Neural crest cell (in vitro differentiated cells): ENCODE measurements at regions not wholly inside any gene's neighbourhood (a gene's known extent, or its start where the extent isn't known, plus 50 kb on each side); places are given as distances from the start of the nearest gene placed in this dataset.

Experiments
- DNase-seq: peaks from one replicate; pipeline ENCODE4 v3.0.0; 2021; ENCODE audit warnings: low read depth, mixed read lengths, low spot score
- H3K27ac Mint-ChIP-seq: one replicate; pipeline ENCODE4 v1.8.0; 2021; ENCODE audit warnings: mild to moderate bottlenecking, mixed read lengths; ENCODE audit not compliant: unreplicated experiment
- H3K27me3 Mint-ChIP-seq: 2 replicates; pipeline ENCODE4 v1.8.0; 2021; ENCODE audit warnings: low read depth, mild to moderate bottlenecking, mixed read lengths
- H3K36me3 Mint-ChIP-seq: 2 replicates; pipeline ENCODE4 v1.8.0; 2021; ENCODE audit warnings: low read depth, mild to moderate bottlenecking, mixed read lengths
- H3K4me1 Mint-ChIP-seq: 2 replicates; pipeline ENCODE4 v1.8.0; 2021; ENCODE audit warnings: mixed read lengths
- H3K4me3 Mint-ChIP-seq: one replicate; pipeline ENCODE4 v1.8.0; 2021; ENCODE audit warnings: mild to moderate bottlenecking, mixed read lengths
- H3K9me3 Mint-ChIP-seq: 2 replicates; pipeline ENCODE4 v1.8.0; 2021; ENCODE audit warnings: mixed read lengths
- TF ChIP-seq, protein P1 (sequence below): fragments of 200-600 bp; sonication (generic); conservative IDR thresholded peaks from 2 replicates; pipeline ENCODE4 v1.5.0; 2021; ENCODE audit warnings: antibody characterized with exemption, mild to moderate bottlenecking

DNA sequence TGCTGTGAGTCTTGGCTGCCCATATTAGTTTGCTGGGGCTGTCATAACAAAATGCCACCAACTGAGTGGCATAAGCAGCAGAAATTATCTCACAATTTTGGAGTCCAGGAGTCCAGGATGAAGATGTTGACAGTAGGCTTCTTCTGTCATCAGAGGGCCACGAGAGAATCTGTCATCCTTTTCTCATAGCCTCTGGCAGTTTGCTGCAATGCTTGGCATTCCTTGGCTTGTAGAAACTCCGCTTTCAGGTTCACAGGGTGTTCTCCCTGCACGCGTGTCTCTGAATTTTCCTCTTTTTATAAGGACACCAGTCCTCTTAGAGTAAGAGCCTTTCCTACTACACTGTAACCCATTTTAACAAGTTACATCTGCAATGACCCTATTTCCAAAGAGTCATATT, 838.4 kb downstream of the TFAP2A start:
- Mint-ChIP-seq H3K36me3 (no peaks in the 10 kb centered on the region), H3K27me3 (no peaks in the 10 kb centered on the region), H3K9me3 (no peaks in the 10 kb centered on the region), H3K4me3 (no peak overlapping the region), H3K4me1 (no peaks in the 10 kb centered on the region), H3K27ac (no peak overlapping the region)
- no peak for DNase-seq
- TF ChIP-seq, protein P1, sequence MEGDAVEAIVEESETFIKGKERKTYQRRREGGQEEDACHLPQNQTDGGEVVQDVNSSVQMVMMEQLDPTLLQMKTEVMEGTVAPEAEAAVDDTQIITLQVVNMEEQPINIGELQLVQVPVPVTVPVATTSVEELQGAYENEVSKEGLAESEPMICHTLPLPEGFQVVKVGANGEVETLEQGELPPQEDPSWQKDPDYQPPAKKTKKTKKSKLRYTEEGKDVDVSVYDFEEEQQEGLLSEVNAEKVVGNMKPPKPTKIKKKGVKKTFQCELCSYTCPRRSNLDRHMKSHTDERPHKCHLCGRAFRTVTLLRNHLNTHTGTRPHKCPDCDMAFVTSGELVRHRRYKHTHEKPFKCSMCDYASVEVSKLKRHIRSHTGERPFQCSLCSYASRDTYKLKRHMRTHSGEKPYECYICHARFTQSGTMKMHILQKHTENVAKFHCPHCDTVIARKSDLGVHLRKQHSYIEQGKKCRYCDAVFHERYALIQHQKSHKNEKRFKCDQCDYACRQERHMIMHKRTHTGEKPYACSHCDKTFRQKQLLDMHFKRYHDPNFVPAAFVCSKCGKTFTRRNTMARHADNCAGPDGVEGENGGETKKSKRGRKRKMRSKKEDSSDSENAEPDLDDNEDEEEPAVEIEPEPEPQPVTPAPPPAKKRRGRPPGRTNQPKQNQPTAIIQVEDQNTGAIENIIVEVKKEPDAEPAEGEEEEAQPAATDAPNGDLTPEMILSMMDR: no peak

DNA sequence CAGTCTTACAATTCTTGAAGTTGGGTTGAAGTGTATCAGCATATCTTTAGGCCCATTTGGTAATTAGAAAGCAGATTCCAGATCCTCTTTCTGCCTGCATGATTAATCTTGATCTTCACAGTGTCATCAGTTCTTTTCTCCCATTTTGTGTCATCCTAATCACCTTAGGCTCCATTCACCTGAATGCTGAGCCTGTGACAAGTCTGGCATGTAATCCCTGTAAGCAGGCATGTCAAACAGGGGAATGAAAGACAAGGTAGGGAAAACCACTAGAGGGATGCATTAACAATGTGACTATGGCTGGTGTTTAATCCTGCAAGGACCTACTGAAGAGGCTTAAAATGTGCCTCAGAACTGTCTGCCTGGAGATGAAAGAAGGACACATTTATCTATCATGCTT, 848.8 kb downstream of the TFAP2A start:
- no peaks in the 10 kb centered on the region for H3K4me1 Mint-ChIP-seq
- no peak for DNase-seq
- no peaks in the 10 kb centered on the region for H3K9me3 Mint-ChIP-seq
- no peak overlapping the region for H3K4me3 Mint-ChIP-seq
- no peak overlapping the region for H3K27ac Mint-ChIP-seq
- no peaks in the 10 kb centered on the region for H3K36me3 Mint-ChIP-seq
- TF ChIP-seq, protein P1: no peak
- no peaks in the 10 kb centered on the region for H3K27me3 Mint-ChIP-seq

DNA sequence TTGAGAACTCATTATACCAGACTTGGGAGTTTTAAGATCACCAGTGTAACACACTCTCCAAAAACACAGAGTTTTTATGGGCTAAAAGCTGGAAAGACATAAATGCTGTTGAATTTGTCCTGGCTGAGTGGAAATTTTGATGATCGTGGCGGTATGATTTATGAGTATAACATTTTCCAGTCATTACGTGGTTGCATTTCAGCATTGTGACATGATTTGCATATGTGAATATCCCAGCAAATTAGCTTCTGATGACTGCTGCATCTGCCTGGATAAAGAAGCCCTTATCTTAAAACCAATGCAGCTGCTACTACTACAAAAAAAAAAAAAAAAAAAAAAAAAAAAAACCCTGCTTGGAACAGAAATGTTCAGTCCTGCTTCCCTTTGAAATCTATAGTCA, 850.9 kb downstream of the TFAP2A start:
- Mint-ChIP-seq H3K4me1 (no peaks in the 10 kb centered on the region), H3K4me3 (no peak overlapping the region), H3K27me3 (no peaks in the 10 kb centered on the region), H3K36me3 (no peaks in the 10 kb centered on the region), H3K27ac (no peak overlapping the region), H3K9me3 (no peaks in the 10 kb centered on the region)
- TF ChIP-seq, protein P1: no peak
- DNase-seq: no peak

DNA sequence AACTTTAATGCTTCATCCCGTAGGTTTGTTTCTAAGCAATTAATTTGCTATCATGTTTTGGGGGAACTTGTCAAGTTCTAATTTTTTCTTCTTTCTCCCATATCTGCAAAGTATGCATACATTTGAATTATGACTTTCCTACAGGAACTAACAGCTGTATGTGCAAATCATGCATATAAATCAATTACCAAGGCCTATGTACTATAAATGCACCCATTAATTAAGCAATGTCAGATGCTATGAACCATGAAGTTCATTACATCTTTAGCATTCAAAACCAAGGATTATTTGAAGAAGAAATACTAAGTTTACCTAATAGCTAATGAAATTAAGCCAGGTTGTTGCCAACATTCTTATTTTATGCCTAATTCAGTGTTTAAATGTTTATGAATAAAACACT, 851.3 kb downstream of the TFAP2A start:
- no peak overlapping the region for H3K27ac Mint-ChIP-seq
- no peaks in the 10 kb centered on the region for H3K27me3 Mint-ChIP-seq
- H3K4me3 Mint-ChIP-seq: no peak overlapping the region
- TF ChIP-seq, protein P1: no peak
- H3K4me1 Mint-ChIP-seq: no peaks in the 10 kb centered on the region
- no peaks in the 10 kb centered on the region for H3K9me3 Mint-ChIP-seq
- no peak for DNase-seq
- no peaks in the 10 kb centered on the region for H3K36me3 Mint-ChIP-seq

DNA sequence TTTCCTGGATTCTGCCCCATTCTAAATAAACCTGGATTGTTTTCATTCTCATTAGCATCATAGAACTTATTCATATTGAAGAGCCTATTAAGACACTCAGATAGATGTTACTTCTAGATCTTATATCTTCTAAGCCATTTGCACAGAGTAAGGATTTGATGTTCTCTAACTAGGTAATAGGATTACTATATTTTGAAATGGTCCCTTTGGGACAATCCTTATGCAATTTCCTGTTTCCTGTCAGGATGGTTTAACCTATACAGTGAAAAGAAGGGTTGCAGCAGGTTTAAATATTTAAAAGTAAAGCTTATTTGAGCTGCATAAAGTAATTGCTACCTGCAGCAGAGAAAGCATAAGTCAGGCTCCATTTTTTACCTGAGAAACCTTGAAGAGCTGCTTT, 860.1 kb downstream of the TFAP2A start:
- no peaks in the 10 kb centered on the region for H3K27me3 Mint-ChIP-seq
- no peaks in the 10 kb centered on the region for H3K4me1 Mint-ChIP-seq
- H3K9me3 Mint-ChIP-seq: peaks cover 17% of the 10 kb centered on the region
- H3K4me3 Mint-ChIP-seq: no peak overlapping the region
- peaks cover 13% of the 10 kb centered on the region for H3K36me3 Mint-ChIP-seq
- DNase-seq: no peak
- TF ChIP-seq, protein P1: no peak
- no peak overlapping the region for H3K27ac Mint-ChIP-seq

DNA sequence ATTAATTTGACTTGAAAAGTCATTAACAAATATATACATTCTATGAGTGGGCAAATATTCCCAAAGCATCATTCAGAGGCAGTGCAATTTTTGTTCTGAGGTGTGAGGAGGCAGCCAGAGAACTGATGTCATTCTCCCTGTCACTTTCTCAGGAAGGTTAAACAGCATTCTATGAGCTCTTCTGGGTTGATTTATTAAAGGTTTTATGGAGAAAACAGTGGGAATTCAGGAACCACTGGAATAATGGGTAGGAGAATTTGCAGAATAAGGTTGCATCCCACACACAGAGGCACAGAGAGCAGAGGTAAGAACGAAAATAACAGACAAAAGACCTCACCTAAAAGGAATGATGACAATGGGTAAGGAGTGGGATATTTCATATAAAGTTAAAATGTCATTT, 860.6 kb downstream of the TFAP2A start:
- Mint-ChIP-seq H3K9me3 (peaks cover 17% of the 10 kb centered on the region), H3K4me1 (no peaks in the 10 kb centered on the region), H3K36me3 (peaks cover 13% of the 10 kb centered on the region), H3K27ac (no peak overlapping the region), H3K4me3 (no peak overlapping the region), H3K27me3 (no peaks in the 10 kb centered on the region)
- TF ChIP-seq, protein P1: no peak
- DNase-seq: no peak
